Omental fat pad (tissue), 3 donors: ENCODE measurements at regions not wholly inside any gene's neighbourhood (a gene's known extent, or its start where the extent isn't known, plus 50 kb on each side); places are given as distances from the start of the nearest gene placed in this dataset.

ENCODE experiments used
- ATAC-seq: fragments of 150-250 bp; one replicate; pipeline ENCODE4 v1.9.1; 2016; ENCODE audit warnings: mild to moderate bottlenecking, moderate library complexity; ENCODE audit not compliant: low FRiP score
- DNase-seq: peaks from one replicate; pipeline ENCODE4 v3.0.0-alpha.2; 2019; ENCODE audit warnings: low spot score
- CTCF ChIP-seq, 3 donors: fragments of 450-650 bp; IDR thresholded peaks; one replicate each; pipeline ENCODE4 v1.5.1; 2016 to 2017; ENCODE audit warnings: antibody characterized with exemption in 3 of 3, mild to moderate bottlenecking in 3 of 3, moderate library complexity in 2 of 3

- no peak for ATAC-seq
- TF ChIP-seq CTCF (IDR thresholded peaks at IDR 0.05) = no peak
- DNase-seq = no peak
Measured at GRCh38 chr2:238635647-238636051, 208.9 kb downstream of the ASB1 start.

DNA sequence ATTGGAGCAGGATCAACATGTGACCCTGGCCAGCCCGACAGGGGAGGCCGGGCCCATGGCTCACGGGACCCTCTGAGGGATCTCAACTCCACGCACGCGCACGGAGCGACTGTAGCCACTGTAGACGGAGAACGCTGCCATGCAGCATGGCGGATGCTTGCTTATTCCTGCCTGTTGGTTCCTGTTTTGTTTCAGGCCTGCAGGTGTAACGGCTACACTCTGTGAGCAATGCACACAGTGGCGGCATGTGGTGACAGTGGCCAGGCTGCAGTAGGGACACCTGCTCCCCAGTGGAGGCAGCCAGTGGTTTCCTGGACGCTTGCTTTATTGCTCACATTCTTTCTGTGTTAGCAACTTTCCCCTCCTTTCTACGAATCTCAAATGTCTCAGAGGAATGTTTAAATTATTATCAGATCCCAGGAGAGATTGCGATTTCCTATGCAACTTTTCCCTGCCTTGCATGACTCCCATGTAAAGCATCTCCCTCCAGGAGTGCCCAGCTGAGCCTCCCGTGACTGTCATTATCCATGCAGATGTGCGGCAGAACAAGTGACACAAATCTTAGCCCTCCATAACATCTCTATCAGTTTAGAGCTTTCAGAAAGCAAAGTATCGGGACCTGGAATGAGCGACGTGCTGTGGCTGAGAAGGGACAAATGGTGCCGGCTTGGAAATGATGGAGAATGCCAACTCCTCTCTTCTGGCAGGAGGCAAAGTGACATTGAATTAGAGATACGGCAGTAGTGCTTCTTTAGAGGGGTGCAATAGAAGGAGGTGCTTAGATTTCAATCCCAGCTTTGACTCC lies 209.7 kb downstream of the ASB1 start:
- TF ChIP-seq CTCF (IDR thresholded peaks at IDR 0.05) = no peak
- DNase-seq (no peak), ATAC-seq (no peak)

GRCh38 chr2:238638100-238638981 lies 209.5 kb upstream of the TWIST2 start:
- no peak for ATAC-seq
- no peak for DNase-seq

GRCh38 chr2:238638982-238639628 lies 208.8 kb upstream of the TWIST2 start:
- no peak for DNase-seq
- no peak for ATAC-seq
- no peak for TF ChIP-seq CTCF (IDR thresholded peaks at IDR 0.05)

More at GRCh38 chr2:238638100-238638981, 209.5 kb upstream of the TWIST2 start:
- no peak for TF ChIP-seq CTCF (IDR thresholded peaks at IDR 0.05)

- no peak for TF ChIP-seq CTCF (IDR thresholded peaks at IDR 0.05)
- DNase-seq (no peak), ATAC-seq (no peak)
Measured at GRCh38 chr2:238640486-238640885, 207.4 kb upstream of the TWIST2 start.

GRCh38 chr2:238642973-238643372 lies 204.9 kb upstream of the TWIST2 start:
- TF ChIP-seq CTCF (IDR thresholded peaks at IDR 0.05) = no peak
- ATAC-seq = no peak
- no peak for DNase-seq
